ENCODE measurements at regions not wholly inside any gene's neighbourhood (a gene's known extent, or its start where the extent isn't known, plus 50 kb on each side); places are given as distances from the start of the nearest gene placed in this dataset.
"Not testable (repeated sequence)": the region's sequence is repeated elsewhere in the genome, so short reads cannot be mapped to it uniquely, and the experiment has no call there.

DNA sequence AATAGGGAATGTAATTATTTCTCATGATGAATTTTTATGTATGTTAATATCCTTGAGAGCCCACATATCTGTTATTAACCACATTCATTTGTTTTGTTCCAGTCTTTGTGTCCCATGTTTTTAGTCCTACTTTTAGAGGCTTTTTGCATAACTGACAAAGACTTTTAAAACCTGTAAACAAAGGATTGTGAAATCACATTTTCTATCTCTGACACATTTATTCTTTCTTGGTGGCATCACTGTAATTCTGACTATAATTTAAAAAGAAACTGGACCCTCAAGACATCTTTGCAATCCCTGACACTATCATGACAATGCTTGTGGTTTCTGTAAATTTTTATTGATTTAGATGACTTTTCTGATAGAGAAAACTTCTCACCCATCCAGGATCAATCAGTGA, 313.1 kb downstream of the SIPA1L2 start:
- Histone ChIP-seq H3K27ac (no peak overlapping the region), H3K4me3 (no peak overlapping the region)
- DNase-seq (ENCODE audit: low spot score): no peak
- TF ChIP-seq, protein P1, sequence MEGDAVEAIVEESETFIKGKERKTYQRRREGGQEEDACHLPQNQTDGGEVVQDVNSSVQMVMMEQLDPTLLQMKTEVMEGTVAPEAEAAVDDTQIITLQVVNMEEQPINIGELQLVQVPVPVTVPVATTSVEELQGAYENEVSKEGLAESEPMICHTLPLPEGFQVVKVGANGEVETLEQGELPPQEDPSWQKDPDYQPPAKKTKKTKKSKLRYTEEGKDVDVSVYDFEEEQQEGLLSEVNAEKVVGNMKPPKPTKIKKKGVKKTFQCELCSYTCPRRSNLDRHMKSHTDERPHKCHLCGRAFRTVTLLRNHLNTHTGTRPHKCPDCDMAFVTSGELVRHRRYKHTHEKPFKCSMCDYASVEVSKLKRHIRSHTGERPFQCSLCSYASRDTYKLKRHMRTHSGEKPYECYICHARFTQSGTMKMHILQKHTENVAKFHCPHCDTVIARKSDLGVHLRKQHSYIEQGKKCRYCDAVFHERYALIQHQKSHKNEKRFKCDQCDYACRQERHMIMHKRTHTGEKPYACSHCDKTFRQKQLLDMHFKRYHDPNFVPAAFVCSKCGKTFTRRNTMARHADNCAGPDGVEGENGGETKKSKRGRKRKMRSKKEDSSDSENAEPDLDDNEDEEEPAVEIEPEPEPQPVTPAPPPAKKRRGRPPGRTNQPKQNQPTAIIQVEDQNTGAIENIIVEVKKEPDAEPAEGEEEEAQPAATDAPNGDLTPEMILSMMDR (IDR thresholded peaks at IDR 0.05): no peak

DNA sequence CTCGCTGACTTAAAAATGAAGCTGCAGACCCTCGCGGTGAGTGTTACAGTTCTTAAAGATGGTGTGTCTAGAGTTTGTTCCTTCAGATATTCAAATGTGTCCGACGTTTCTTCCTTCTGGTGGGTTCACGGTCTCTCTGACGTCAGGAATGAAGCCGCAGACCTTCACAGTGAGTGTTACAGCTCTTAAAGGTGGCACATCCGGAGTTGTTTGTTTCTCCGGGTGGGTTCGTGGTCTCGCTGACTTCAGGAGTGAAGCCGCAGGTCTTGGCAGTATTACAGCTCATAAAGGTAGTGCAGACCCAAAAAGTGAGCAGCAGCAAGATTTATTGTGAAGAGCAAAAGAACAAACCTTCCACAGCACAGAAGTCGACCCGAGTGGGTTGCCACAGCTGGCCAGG, 316.1 kb downstream of the SIPA1L2 start:
- H3K27ac ChIP-seq; DNase-seq (ENCODE audit: low spot score); H3K4me3 ChIP-seq: not testable (repeated sequence)

DNA sequence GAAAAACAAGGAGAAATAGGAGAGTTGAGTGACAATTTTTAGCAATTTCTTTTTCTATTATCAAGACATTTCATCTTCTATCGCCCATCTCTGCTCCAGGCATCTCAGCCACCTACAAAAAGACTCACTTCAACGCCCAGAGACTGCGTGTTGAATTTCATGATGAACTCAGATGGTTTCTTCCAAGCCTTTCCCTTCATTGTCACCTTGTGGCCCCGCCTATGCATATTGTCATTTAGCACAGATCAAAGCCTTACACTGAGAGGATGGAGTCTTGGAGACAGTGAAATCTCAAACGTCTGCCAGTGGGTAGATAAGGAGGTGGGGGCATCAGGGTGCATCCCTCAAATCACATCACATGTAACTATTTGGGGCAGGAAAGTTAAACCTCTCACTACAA, 319.4 kb downstream of the SIPA1L2 start:
- no peak for DNase-seq (ENCODE audit: low spot score)
- H3K27ac ChIP-seq: no peak overlapping the region
- no peak overlapping the region for H3K4me3 ChIP-seq
- TF ChIP-seq, protein P1 (IDR thresholded peaks at IDR 0.05): no peak

DNA sequence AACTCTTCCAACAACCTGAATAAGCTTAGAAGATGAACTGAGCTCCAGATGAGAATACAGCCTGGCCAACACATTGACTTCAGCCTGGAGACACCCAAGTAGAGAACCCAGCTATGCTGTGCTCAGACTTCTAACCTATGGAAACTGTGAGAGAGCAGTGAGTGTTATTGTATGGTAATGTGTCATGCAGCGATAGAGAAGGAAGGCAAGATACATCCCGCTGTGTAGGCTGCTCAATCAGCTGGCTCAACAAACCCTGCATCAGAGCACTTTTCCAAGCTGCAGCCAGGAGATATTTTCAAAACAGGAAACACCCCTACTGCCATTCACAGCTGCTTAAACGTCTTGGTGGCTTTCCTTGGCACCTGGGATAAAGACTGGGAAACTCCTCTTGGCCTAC, 321.3 kb downstream of the SIPA1L2 start:
- TF ChIP-seq, protein P1 (IDR thresholded peaks at IDR 0.05): no peak
- no peak overlapping the region for H3K27ac ChIP-seq

DNA sequence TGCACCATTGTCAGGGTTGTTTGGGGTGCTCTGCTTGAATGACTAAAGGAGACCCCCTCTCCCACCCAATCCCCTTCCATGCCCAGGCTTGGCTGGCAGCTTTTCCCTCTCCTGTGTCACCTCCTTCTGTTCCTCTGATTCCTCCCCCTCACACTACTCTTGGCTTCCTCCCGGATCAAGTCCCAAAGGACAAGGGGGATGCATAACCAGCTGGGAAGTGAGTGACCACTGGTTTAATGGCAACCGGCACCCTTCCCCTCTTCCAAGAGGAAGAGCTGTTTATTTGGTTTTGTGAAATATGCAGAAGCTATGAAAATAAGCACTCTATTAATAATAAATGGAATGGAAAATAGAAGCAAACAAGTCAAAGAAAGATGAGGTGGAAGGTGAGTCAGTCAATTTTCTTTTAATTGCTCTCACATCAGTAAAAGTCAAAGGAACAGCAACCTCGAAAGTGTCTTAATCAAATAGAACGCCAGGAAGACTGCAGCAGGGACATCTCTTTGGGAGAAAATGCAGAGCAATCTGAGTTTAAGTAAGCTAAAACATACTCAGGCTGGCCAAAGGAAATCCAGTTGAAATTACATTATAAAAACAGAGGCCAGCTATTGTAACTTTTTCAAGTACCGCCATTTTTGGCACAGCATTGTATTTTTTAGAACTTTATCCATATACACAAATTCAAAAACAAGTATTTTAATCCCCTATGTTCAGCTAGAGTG, 322.5 kb downstream of the SIPA1L2 start:
- H3K27ac ChIP-seq: no peak overlapping the region
- TF ChIP-seq, protein P1 (IDR thresholded peaks at IDR 0.05): no peak
- DNase-seq (ENCODE audit: low spot score): no peak
- H3K4me3 ChIP-seq: no peak overlapping the region

More for the DNA sequence above, 321.3 kb downstream of the SIPA1L2 start:
- H3K4me3 ChIP-seq: no peak overlapping the region
- DNase-seq (ENCODE audit: low spot score): no peak

DNA sequence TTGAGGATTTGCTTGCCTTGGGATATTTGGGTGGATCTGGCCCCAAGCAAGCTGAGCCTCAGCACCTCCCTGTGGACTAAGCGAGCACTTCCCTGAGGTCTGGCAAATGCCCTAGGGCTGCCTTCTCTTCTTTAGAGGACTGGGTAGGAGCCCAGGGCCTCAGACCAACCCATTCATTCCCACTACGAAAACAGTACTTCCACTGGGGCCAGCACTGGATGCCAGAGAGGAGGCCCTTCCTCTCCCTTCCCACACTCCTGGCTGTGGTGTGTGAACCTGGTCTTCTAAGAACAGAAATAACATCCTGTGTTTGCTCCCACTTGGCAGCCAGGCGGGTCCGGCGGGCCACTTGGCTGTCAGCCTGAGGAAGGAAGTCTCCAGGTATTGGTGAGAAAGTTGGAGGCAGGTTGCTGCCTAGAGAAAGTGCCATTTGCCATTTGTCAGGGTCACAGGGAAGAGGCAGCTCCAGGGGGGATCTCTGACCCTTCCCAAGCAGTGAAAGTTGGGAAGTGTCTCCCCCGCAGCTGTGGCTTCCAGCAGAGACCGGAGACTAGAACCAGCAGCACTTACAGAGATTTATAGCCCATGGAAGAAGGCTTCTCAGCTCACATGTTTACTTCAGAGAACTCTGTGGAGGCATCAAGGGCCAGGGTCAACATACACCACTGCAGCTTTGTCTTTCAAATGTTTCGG, 323.5 kb downstream of the SIPA1L2 start:
- Histone ChIP-seq H3K27ac (peak overlapping the region in 1 of 2 donors; percentile 38), H3K4me3 (no peak overlapping the region)
- no peak for DNase-seq (ENCODE audit: low spot score)
- TF ChIP-seq, protein P1 (IDR thresholded peaks at IDR 0.05): no peak

DNA sequence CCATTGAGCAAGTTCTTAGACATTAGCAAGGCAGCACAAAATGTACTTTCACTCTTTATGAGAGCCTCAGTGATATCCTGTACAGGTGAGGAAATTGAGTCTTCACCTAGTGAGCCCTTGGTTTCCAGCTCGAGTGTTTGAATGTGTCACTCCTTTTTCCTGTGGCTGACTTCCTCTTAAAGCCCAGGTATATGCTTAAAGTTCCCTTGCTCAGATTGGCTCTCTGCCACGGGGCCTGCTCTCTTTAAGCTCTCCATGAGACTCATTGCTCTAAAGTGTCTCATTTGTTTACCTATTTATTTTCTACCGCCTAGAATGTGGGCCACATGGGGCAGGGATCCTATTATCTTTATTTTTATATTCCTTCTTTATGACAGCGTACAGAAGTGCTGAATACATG, 324.9 kb downstream of the SIPA1L2 start:
- H3K27ac ChIP-seq: no peak overlapping the region

More for the DNA sequence above, 324.9 kb downstream of the SIPA1L2 start:
- no peak overlapping the region for H3K4me3 ChIP-seq
- no peak for DNase-seq (ENCODE audit: low spot score)
- TF ChIP-seq, protein P1 (IDR thresholded peaks at IDR 0.05): no peak
